ENCODE measurements at regions not wholly inside any gene's neighbourhood (a gene's known extent, or its start where the extent isn't known, plus 50 kb on each side); places are given as distances from the start of the nearest gene placed in this dataset.

DNA sequence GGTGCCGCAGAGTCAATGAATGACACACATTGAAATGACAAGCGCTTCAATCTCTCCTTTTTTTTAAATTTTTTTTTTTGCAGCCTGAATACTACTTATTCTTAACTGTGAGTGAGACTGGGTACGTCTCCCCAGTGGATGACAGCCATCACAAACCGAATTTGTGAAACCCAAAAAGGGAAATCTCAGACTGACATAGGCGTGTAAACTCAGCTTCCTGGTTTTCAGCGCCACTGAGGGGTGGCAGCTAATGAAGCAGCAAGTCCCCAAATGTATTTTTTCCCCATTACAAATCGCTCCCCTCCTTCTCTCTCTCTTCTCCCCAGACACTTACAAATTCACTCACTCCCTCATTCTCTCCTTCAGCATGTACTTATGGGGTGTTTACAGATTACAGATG, 196.0 kb downstream of the MAF start:
- no peak for TF ChIP-seq EZH2 (IDR thresholded peaks at IDR 0.05; ENCODE audit: borderline replicate concordance, low read length)
- no peak for TF ChIP-seq CTCF (IDR thresholded peaks at IDR 0.05; ENCODE audit: low read length)
- H3K4me1 ChIP-seq (ENCODE audit: insufficient read depth, low read length, severe bottlenecking): no peaks in the 10 kb centered on the region
- H2AFZ ChIP-seq (ENCODE audit: low read length): no peak overlapping the region
- no peaks in the 10 kb centered on the region for H3K9me2 ChIP-seq (ENCODE audit: low read depth, low read length)
- H3K27me3 ChIP-seq (ENCODE audit: insufficient read depth, low read length): no peaks in the 10 kb centered on the region
- no peaks in the 10 kb centered on the region for H3K9me3 ChIP-seq (ENCODE audit: low read length)
- no peaks in the 10 kb centered on the region for H3K79me2 ChIP-seq (ENCODE audit: insufficient read depth, low read length)
- H4K20me1 ChIP-seq (ENCODE audit: insufficient read depth, low read length): no peaks in the 10 kb centered on the region
- H3K9ac ChIP-seq (ENCODE audit: low read length): no peak overlapping the region
- H3F3A ChIP-seq (ENCODE audit: insufficient read depth, low read length): no peaks in the 10 kb centered on the region
- no peak overlapping the region for H3K4me2 ChIP-seq (ENCODE audit: low read length)
- H3K4me3 ChIP-seq (ENCODE audit: low read depth, low read length, poor library complexity, severe bottlenecking): no peak overlapping the region
- no peak overlapping the region for H3K27ac ChIP-seq (ENCODE audit: low read depth, low read length, poor library complexity, severe bottlenecking)
- no peaks in the 10 kb centered on the region for H3K36me3 ChIP-seq (ENCODE audit: insufficient read depth, low read length)

DNA sequence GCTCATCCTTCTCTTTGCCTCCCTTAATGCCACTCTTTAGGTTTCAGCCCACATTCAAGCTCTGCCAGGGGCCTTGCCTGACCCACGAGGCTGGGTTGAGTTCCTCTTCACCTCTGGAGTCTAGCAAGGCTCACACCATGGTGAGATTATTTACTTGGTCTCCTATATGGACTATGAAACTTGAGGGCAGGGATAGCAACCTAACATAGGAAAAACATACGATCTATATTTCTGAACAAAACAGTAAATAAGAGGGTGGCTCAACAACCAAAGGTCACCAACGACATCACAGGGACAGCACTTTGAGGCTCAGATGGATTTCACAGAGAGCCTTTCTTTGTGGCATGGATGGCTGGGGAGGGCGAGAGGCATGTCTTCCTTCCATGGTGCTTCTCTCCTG, 197.0 kb downstream of the MAF start:
- H3K79me2 ChIP-seq (ENCODE audit: insufficient read depth, low read length): no peaks in the 10 kb centered on the region
- no peak for TF ChIP-seq EZH2 (IDR thresholded peaks at IDR 0.05; ENCODE audit: borderline replicate concordance, low read length)
- no peak for TF ChIP-seq CTCF (IDR thresholded peaks at IDR 0.05; ENCODE audit: low read length)
- no peaks in the 10 kb centered on the region for H3K27me3 ChIP-seq (ENCODE audit: insufficient read depth, low read length)
- no peak overlapping the region for H3K9ac ChIP-seq (ENCODE audit: low read length)
- H3K4me1 ChIP-seq (ENCODE audit: insufficient read depth, low read length, severe bottlenecking): no peaks in the 10 kb centered on the region
- H3K4me2 ChIP-seq (ENCODE audit: low read length): no peak overlapping the region
- H3K9me3 ChIP-seq (ENCODE audit: low read length): no peaks in the 10 kb centered on the region
- no peaks in the 10 kb centered on the region for H3K9me2 ChIP-seq (ENCODE audit: low read depth, low read length)
- no peaks in the 10 kb centered on the region for H4K20me1 ChIP-seq (ENCODE audit: insufficient read depth, low read length)
- H3K27ac ChIP-seq (ENCODE audit: low read depth, low read length, poor library complexity, severe bottlenecking): no peak overlapping the region
- H2AFZ ChIP-seq (ENCODE audit: low read length): no peak overlapping the region
- no peak overlapping the region for H3K4me3 ChIP-seq (ENCODE audit: low read depth, low read length, poor library complexity, severe bottlenecking)
- H3K36me3 ChIP-seq (ENCODE audit: insufficient read depth, low read length): no peaks in the 10 kb centered on the region
- H3F3A ChIP-seq (ENCODE audit: insufficient read depth, low read length): no peaks in the 10 kb centered on the region

GRCh38 chr16:79402920-79403319, 197.6 kb downstream of the MAF start:
- Histone ChIP-seq H3K4me2 (ENCODE audit: low read length) (no peak overlapping the region), H4K20me1 (ENCODE audit: insufficient read depth, low read length) (no peaks in the 10 kb centered on the region), H2AFZ (ENCODE audit: low read length) (no peak overlapping the region), H3K4me3 (ENCODE audit: low read depth, low read length, poor library complexity, severe bottlenecking) (no peak overlapping the region), H3K27me3 (ENCODE audit: insufficient read depth, low read length) (no peaks in the 10 kb centered on the region), H3K4me1 (ENCODE audit: insufficient read depth, low read length, severe bottlenecking) (no peaks in the 10 kb centered on the region), H3K36me3 (ENCODE audit: insufficient read depth, low read length) (no peaks in the 10 kb centered on the region), H3K27ac (ENCODE audit: low read depth, low read length, poor library complexity, severe bottlenecking) (no peak overlapping the region), H3K9ac (ENCODE audit: low read length) (no peak overlapping the region), H3K79me2 (ENCODE audit: insufficient read depth, low read length) (no peaks in the 10 kb centered on the region), H3F3A (ENCODE audit: insufficient read depth, low read length) (no peaks in the 10 kb centered on the region), H3K9me3 (ENCODE audit: low read length) (no peaks in the 10 kb centered on the region), H3K9me2 (ENCODE audit: low read depth, low read length) (no peaks in the 10 kb centered on the region)
- TF ChIP-seq CTCF (IDR thresholded peaks at IDR 0.05; ENCODE audit: low read length) (no peak), EZH2 (IDR thresholded peaks at IDR 0.05; ENCODE audit: borderline replicate concordance, low read length) (no peak)
